Erythroblast (primary cell): ENCODE measurements at regions not wholly inside any gene's neighbourhood (a gene's known extent, or its start where the extent isn't known, plus 50 kb on each side); places are given as distances from the start of the nearest gene placed in this dataset.

Experiments
- GATA1 ChIP-seq: IDR thresholded peaks from 2 replicates; pipeline ENCODE4 v1.6.1; 2011; ENCODE audit warnings: low read depth, mild to moderate bottlenecking, control low read depth, low read length, moderate library complexity
- POLR2A ChIP-seq: IDR thresholded peaks from 2 replicates; pipeline ENCODE4 v1.6.1; 2011; ENCODE audit warnings: mild to moderate bottlenecking, low read length

- no peak for TF ChIP-seq POLR2A
- no peak for TF ChIP-seq GATA1
These were observed 68.0 kb upstream of the GRID2 start for GRCh38 chr4:92235731-92236130.
